Parathyroid adenoma (tissue), 2 donors: ENCODE measurements at regions not wholly inside any gene's neighbourhood (a gene's known extent, or its start where the extent isn't known, plus 50 kb on each side); places are given as distances from the start of the nearest gene placed in this dataset.

ENCODE experiments used
- H2AFZ ChIP-seq: fragments of 300-600 bp; sonication (generic); one replicate; pipeline ENCODE4 v1.7.0; 2017; ENCODE audit warnings: antibody characterized with exemption, mild to moderate bottlenecking
- H3K27ac ChIP-seq: fragments of 300-600 bp; sonication (generic); one replicate; pipeline ENCODE4 v1.7.0; 2017
- H3K27me3 ChIP-seq: fragments of 300-600 bp; sonication (generic); one replicate; pipeline ENCODE4 v1.7.0; 2017; ENCODE audit warnings: low read length; ENCODE audit not compliant: control insufficient read depth, insufficient read depth
- H3K36me3 ChIP-seq: fragments of 300-600 bp; sonication (generic); one replicate; pipeline ENCODE4 v1.7.0; 2017; ENCODE audit warnings: low read length; ENCODE audit not compliant: control insufficient read depth, insufficient read depth
- H3K4me1 ChIP-seq: fragments of 300-600 bp; sonication (generic); one replicate; pipeline ENCODE4 v1.7.0; 2017; ENCODE audit warnings: control low read depth
- H3K4me2 ChIP-seq: fragments of 300-600 bp; sonication (generic); one replicate; pipeline ENCODE4 v1.7.0; 2017; ENCODE audit warnings: low read length
- H3K4me3 ChIP-seq: fragments of 300-600 bp; sonication (generic); one replicate; pipeline ENCODE4 v1.7.0; 2017; ENCODE audit warnings: low read depth, low read length
- H3K79me2 ChIP-seq: fragments of 300-600 bp; sonication (generic); one replicate; pipeline ENCODE4 v1.7.0; 2017; ENCODE audit warnings: control low read depth
- H3K9ac ChIP-seq: fragments of 300-600 bp; sonication (generic); one replicate; pipeline ENCODE4 v1.7.0; 2017; ENCODE audit warnings: mild to moderate bottlenecking
- H3K9me3 ChIP-seq: fragments of 300-600 bp; sonication (generic); one replicate; pipeline ENCODE4 v1.7.0; 2017; ENCODE audit warnings: low read length; ENCODE audit not compliant: control insufficient read depth
- TF ChIP-seq, protein P1 (sequence below): fragments of 300-600 bp; sonication (generic); IDR thresholded peaks from one replicate; pipeline ENCODE4 v1.7.0; 2017; ENCODE audit warnings: antibody characterized with exemption, mild to moderate bottlenecking
- donor health status: primary hyperparathyroidism.

DNA sequence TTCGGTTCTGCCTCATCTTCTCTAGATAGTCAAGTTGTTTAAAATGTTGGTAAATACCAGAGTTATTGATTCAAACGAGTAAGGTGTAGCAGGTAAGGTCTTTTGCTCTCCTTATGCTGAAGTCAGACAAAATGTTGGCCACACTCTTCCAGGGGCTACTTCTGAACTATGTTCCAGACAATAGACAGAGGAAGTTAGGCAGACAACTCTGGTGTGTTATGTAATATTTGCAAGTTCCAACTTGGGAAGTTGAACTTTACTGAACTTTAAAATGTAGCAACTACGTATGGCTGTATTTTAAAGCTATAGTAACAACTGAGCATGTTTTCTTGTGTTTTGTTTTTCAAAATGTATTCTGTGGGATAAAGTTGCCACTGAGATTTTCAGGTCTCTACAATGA lies 125.7 kb upstream of the NEBL start:
- Histone ChIP-seq H3K9ac (no peak overlapping the region), H3K27me3 (no peaks in the 10 kb centered on the region), H3K36me3 (no peaks in the 10 kb centered on the region), H3K27ac (no peak overlapping the region), H3K4me3 (no peak overlapping the region), H2AFZ (no peak overlapping the region), H3K79me2 (peaks cover 3% of the 10 kb centered on the region), H3K4me1 (no peaks in the 10 kb centered on the region), H3K4me2 (no peak overlapping the region), H3K9me3 (no peaks in the 10 kb centered on the region)
- TF ChIP-seq, protein P1, sequence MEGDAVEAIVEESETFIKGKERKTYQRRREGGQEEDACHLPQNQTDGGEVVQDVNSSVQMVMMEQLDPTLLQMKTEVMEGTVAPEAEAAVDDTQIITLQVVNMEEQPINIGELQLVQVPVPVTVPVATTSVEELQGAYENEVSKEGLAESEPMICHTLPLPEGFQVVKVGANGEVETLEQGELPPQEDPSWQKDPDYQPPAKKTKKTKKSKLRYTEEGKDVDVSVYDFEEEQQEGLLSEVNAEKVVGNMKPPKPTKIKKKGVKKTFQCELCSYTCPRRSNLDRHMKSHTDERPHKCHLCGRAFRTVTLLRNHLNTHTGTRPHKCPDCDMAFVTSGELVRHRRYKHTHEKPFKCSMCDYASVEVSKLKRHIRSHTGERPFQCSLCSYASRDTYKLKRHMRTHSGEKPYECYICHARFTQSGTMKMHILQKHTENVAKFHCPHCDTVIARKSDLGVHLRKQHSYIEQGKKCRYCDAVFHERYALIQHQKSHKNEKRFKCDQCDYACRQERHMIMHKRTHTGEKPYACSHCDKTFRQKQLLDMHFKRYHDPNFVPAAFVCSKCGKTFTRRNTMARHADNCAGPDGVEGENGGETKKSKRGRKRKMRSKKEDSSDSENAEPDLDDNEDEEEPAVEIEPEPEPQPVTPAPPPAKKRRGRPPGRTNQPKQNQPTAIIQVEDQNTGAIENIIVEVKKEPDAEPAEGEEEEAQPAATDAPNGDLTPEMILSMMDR = no peak

DNA sequence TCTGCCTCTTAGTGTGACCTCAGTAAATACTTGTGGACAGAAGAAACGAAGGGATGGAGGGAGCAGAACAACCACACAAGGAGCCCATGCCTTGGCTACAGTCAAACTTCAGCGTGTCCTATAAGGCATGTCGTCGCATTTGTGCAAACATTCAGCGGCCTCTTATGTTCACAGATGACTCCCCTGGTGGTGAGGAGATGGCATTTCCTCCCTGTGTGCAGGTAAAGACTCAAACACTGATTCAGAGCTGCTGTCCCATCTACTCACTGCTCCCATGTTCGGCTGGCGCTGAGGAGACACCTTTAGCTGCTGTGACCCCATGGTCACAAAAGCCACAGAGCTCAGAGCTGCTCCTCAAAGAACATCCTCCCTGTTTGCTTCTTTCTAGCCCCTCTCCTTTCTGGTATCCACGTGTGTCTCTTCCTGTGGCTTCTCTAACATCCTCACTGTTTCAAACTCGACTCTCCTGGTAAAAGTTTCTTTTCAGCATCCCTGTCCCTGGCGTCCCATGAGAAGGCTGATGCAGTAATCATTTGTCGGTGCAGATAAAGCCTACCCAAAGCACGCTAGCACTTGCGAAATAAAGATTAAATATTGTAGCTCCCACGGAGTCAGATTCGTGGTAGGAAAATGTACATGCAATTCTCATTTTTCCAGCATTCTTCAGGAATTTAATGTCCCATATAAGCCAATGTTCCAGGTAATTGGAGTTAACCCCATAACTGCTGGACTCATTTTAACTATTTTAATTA lies 124.9 kb upstream of the NEBL start:
- no peaks in the 10 kb centered on the region for H3K9me3 ChIP-seq
- no peak overlapping the region for H3K4me2 ChIP-seq
- H3K27me3 ChIP-seq = no peaks in the 10 kb centered on the region
- no peak overlapping the region for H3K9ac ChIP-seq
- no peak overlapping the region for H3K27ac ChIP-seq
- no peak overlapping the region for H3K4me3 ChIP-seq
- H3K79me2 ChIP-seq = peaks cover 3% of the 10 kb centered on the region
- H3K4me1 ChIP-seq = no peaks in the 10 kb centered on the region
- TF ChIP-seq, protein P1 = no peak
- H2AFZ ChIP-seq = no peak overlapping the region
- H3K36me3 ChIP-seq = no peaks in the 10 kb centered on the region

DNA sequence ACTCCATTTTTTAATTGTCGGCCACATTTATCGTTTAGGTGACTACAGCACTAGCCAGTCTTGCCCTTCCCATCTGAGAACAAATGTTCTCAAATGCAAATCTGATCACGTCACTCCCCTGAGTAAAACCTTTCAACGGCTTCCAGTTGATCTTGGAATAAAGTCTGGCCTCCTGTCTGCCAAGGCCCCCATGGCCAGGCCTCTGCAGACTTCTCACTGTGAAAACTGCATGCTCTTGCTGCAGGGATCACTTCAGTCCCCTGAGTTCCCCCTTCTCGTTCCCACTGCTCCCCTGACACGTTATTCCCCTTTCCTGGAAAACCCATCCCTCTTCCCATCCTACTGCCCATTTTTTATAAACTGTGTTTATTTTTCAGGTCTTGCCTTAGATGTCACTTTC lies 124.1 kb upstream of the NEBL start:
- no peaks in the 10 kb centered on the region for H3K36me3 ChIP-seq
- no peak overlapping the region for H3K9ac ChIP-seq
- H3K27ac ChIP-seq = no peak overlapping the region
- TF ChIP-seq, protein P1 = no peak
- H3K4me1 ChIP-seq = no peaks in the 10 kb centered on the region
- H2AFZ ChIP-seq = no peak overlapping the region
- no peak overlapping the region for H3K4me2 ChIP-seq
- H3K4me3 ChIP-seq = no peak overlapping the region
- H3K79me2 ChIP-seq = peaks cover 3% of the 10 kb centered on the region
- H3K27me3 ChIP-seq = no peaks in the 10 kb centered on the region
- no peaks in the 10 kb centered on the region for H3K9me3 ChIP-seq

DNA sequence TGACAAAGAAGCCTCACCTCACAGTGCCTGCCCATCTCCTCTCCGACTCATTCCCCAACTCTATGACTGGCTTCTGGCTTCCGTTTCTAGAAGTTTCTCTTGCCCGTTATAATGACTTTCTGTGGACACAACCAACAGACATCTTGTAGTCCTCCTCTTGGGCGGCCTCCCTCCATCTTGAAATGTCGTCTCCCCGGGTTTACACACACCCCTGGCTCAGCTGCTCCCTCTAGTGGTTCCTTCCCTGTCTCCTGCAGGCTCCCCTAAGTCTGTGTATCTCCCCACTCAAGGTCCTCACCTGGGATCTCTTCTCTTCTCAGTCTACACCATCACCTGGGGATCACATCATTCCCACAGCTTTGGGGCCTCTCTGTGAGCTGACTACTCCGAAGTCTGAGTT lies 123.4 kb upstream of the NEBL start:
- TF ChIP-seq, protein P1 = peak; percentile 24
- Histone ChIP-seq H3K4me3 (no peak overlapping the region), H3K27ac (no peak overlapping the region), H3K4me1 (no peaks in the 10 kb centered on the region), H3K36me3 (no peaks in the 10 kb centered on the region), H3K9ac (no peak overlapping the region), H3K79me2 (peaks cover 3% of the 10 kb centered on the region), H3K9me3 (no peaks in the 10 kb centered on the region), H3K4me2 (no peak overlapping the region), H2AFZ (no peak overlapping the region), H3K27me3 (no peaks in the 10 kb centered on the region)

DNA sequence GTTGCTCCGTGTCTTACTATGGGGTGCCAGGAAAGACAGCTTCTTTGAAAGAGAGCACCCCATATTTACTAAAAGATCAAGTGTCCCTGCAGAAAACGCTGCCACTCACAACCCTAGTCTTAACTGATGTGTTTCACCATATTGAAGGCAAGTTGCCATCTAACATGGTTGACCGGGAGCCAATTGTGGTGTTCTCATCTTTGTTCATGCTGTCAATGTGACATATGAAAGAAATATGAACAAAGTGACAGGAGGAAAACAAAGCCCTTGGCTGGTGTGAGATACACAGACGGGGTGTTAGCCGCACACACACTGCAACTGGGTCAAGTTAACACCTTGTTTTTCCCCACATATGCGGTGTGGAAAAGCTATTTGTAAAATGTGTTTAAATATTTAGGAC lies 122.3 kb upstream of the NEBL start:
- H3K4me1 ChIP-seq = no peaks in the 10 kb centered on the region
- no peaks in the 10 kb centered on the region for H3K36me3 ChIP-seq
- peaks cover 3% of the 10 kb centered on the region for H3K79me2 ChIP-seq
- no peak overlapping the region for H3K27ac ChIP-seq
- H3K9ac ChIP-seq = no peak overlapping the region
- no peaks in the 10 kb centered on the region for H3K9me3 ChIP-seq
- no peaks in the 10 kb centered on the region for H3K27me3 ChIP-seq
- no peak overlapping the region for H3K4me2 ChIP-seq
- TF ChIP-seq, protein P1 = no peak
- no peak overlapping the region for H2AFZ ChIP-seq
- no peak overlapping the region for H3K4me3 ChIP-seq
